Smooth muscle cell (in vitro differentiated cells): ENCODE measurements at regions not wholly inside any gene's neighbourhood (a gene's known extent, or its start where the extent isn't known, plus 50 kb on each side); places are given as distances from the start of the nearest gene placed in this dataset.

ENCODE experiments used
- DNase-seq: peaks from one replicate; lab custom pipeline; 2025; ENCODE audit not compliant: unreplicated experiment; lab: John Stamatoyannopoulos, UW
- H2AFZ ChIP-seq: fragments of 200-600 bp; sonication (generic); 2 replicates; pipeline ENCODE4 v1.6.0; 2016; ENCODE audit warnings: antibody characterized with exemption, low read depth, mild to moderate bottlenecking
- H3F3A ChIP-seq: fragments of 200-600 bp; sonication (generic); 2 replicates; pipeline ENCODE4 v1.6.0; 2017; ENCODE audit warnings: antibody characterized with exemption, low read depth
- H3K27ac ChIP-seq: fragments of 200-600 bp; sonication (generic); 2 replicates; pipeline ENCODE4 v1.5.1; 2016; ENCODE audit warnings: low read depth, mild to moderate bottlenecking
- H3K27me3 ChIP-seq: fragments of 200-600 bp; sonication (generic); 2 replicates; pipeline ENCODE4 v1.6.1; 2016; ENCODE audit warnings: low read depth, mild to moderate bottlenecking
- H3K36me3 ChIP-seq: fragments of 200-600 bp; sonication (generic); 2 replicates; pipeline ENCODE4 v1.5.1; 2016; ENCODE audit warnings: low read depth
- H3K4me1 ChIP-seq: fragments of 200-600 bp; sonication (generic); 2 replicates; pipeline ENCODE4 v1.5.1; 2016; ENCODE audit warnings: low read depth
- H3K4me2 ChIP-seq: fragments of 200-600 bp; sonication (generic); 2 replicates; pipeline ENCODE4 v1.6.0; 2016; ENCODE audit warnings: mild to moderate bottlenecking
- H3K4me3 ChIP-seq: fragments of 200-600 bp; sonication (generic); 2 replicates; pipeline ENCODE4 v1.5.1; 2016; ENCODE audit warnings: mild to moderate bottlenecking
- H3K79me2 ChIP-seq: fragments of 200-600 bp; sonication (generic); 2 replicates; pipeline ENCODE4 v1.6.0; 2016; ENCODE audit warnings: low read depth, mild to moderate bottlenecking
- H3K9ac ChIP-seq: fragments of 200-600 bp; sonication (generic); 2 replicates; pipeline ENCODE4 v1.6.0; 2016; ENCODE audit warnings: low read depth
- H3K9me3 ChIP-seq: fragments of 200-600 bp; sonication (generic); replicated peaks from 2 replicates; pipeline ENCODE4 v1.5.1; 2016; ENCODE audit warnings: low read depth
- H4K20me1 ChIP-seq: fragments of 200-600 bp; sonication (generic); 2 replicates; pipeline ENCODE4 v1.6.0; 2016; ENCODE audit warnings: low read depth
- WGBS: methylation state at CpG from one replicate; pipeline ENCODE4 v1.1.7; 2016; ENCODE audit warnings: low lambda C conversion rate; 5-methylcytosine and 5-hydroxymethylcytosine counted together
- TF ChIP-seq, protein P1 (sequence below): fragments of 200-600 bp; sonication (generic); IDR thresholded peaks from 2 replicates; pipeline ENCODE4 v1.5.1; 2017; ENCODE audit warnings: borderline replicate concordance, mild to moderate bottlenecking, antibody characterized with exemption; ENCODE audit not compliant: insufficient read depth, poor library complexity, severe bottlenecking

DNA sequence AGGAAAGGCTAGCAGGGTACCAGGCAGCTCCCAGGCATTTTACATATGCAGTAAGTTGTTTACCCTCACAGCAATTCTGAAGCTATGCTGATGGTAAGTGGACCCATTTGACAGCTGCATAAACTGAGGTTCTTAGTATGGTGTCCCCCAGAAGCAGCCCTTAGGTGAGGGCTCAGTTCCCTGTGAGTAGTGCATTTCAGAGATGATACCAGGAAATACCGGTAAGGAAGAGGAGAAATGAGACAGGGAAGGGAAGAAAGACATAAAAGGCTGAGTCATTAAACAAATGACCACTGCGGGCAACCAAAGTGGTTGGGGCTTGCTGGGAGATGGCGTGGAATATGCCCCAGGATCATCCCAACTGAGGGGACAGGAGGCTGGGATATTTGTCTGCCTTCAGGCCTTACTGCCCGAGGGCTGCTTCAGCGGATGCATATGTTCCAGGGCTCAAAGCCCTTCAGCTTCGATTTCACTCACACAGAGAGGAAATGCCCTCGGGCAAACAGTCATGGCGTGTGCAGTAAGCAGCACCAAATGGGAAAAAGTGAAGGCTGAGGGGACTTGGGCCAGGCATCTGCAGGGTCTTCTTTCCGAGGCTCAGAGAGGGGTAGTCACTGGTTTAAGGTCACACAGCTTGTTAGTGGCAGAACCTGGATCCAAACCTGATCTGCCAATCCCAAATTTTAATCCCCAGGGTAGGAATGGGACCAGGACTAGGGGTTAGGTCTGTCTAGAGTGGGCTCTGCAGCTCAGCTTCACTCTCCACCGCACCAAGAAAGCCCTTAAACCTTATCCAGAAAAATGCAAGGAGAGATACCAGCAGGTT lies 133.7 kb upstream of the RUNX3 start:
- Histone ChIP-seq H3K9me3 (no peaks in the 10 kb centered on the region), H3K27ac (no peak overlapping the region), H3K4me1 (peaks cover 6% of the 10 kb centered on the region), H4K20me1 (no peaks in the 10 kb centered on the region), H3K27me3 (no peaks in the 10 kb centered on the region), H3K4me3 (no peak overlapping the region), H3K4me2 (no peak overlapping the region), H3K36me3 (no peaks in the 10 kb centered on the region), H2AFZ (no peak overlapping the region), H3F3A (no peaks in the 10 kb centered on the region), H3K9ac (no peak overlapping the region), H3K79me2 (no peaks in the 10 kb centered on the region)
- no peak for DNase-seq
- TF ChIP-seq, protein P1, sequence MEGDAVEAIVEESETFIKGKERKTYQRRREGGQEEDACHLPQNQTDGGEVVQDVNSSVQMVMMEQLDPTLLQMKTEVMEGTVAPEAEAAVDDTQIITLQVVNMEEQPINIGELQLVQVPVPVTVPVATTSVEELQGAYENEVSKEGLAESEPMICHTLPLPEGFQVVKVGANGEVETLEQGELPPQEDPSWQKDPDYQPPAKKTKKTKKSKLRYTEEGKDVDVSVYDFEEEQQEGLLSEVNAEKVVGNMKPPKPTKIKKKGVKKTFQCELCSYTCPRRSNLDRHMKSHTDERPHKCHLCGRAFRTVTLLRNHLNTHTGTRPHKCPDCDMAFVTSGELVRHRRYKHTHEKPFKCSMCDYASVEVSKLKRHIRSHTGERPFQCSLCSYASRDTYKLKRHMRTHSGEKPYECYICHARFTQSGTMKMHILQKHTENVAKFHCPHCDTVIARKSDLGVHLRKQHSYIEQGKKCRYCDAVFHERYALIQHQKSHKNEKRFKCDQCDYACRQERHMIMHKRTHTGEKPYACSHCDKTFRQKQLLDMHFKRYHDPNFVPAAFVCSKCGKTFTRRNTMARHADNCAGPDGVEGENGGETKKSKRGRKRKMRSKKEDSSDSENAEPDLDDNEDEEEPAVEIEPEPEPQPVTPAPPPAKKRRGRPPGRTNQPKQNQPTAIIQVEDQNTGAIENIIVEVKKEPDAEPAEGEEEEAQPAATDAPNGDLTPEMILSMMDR, result no peak
- WGBS, result 80% methylated on average over 10 of the region's 10 CpGs

DNA sequence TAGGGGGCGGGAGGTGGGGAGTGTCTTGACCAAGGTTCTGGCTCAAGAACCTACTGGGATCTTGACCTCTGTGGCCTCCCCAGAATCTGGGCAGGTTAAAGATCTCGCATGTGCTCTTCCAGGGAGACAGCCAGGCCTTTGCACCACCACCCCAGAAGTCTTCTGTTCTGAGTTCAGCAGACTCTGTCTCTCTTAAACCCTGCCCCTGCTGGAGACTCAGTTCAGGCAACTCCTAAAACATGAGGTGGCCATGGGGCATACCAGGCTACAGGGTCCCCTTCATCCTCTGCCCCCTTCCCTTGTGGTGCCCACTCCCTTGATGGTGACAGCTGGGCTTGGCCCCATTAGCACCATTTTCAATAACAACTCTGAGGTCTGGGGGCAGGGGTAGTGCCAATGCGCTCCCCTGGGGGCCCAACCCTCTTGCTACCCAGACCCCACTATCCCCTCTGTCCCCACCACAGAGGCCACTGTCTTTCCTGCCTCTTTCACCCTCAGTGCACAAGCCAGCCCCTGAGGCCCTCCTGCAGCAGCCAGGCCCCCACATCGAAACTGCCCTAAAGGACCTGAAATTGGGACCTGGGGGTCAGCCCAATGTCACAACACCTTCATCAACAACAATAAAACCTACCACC lies 132.7 kb upstream of the RUNX3 start:
- Histone ChIP-seq H3K4me1 (peaks cover 6% of the 10 kb centered on the region), H3K27me3 (peaks cover 3% of the 10 kb centered on the region), H3K79me2 (no peaks in the 10 kb centered on the region), H3F3A (no peaks in the 10 kb centered on the region), H3K4me3 (no peak overlapping the region), H3K27ac (no peak overlapping the region), H3K9ac (no peak overlapping the region), H3K36me3 (no peaks in the 10 kb centered on the region), H3K4me2 (no peak overlapping the region), H3K9me3 (no peaks in the 10 kb centered on the region), H2AFZ (no peak overlapping the region), H4K20me1 (no peaks in the 10 kb centered on the region)
- 92% methylated on average over 4 of the region's 4 CpGs for WGBS
- DNase-seq, result no peak
- TF ChIP-seq, protein P1, result no peak

DNA sequence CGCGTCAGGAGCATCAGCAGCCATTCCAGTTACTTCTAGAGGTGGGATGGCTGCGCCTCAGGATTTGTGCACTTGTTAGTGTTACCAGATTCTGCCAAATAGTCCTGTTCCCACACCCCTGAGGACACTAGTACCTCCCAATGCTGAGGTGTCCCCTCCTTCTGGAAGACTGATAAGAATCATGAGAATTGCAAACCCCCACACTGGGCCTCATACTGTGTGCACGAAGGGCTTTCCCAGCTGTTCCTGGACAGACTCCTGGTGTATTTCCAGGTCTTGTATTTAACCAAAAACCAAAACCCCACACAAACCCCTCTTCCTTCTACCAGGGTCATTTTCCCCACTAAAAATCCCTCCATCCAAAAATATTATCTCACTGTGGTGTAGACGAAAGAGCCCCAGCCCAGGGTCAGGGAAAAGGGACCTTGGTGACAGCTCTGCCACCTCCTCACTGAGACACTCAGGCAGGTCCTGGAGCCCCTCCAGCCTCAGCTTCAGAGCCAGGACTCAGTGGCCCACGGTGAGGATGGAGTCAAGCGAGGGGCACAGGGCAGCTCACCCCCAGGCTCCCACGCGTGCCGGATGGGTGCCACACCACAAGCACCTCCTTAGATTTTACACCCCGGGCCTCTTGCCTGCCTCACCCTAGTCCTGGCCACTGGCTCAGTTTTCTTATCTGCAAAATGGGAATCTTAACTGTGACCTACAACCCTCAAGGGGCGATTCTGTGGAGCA lies 131.4 kb upstream of the RUNX3 start:
- Histone ChIP-seq H3K4me3 (no peak overlapping the region), H4K20me1 (no peaks in the 10 kb centered on the region), H3K27ac (no peak overlapping the region), H3K9ac (no peak overlapping the region), H3K4me2 (no peak overlapping the region), H3K79me2 (no peaks in the 10 kb centered on the region), H3F3A (no peaks in the 10 kb centered on the region), H3K9me3 (no peaks in the 10 kb centered on the region), H2AFZ (no peak overlapping the region), H3K4me1 (peaks cover 6% of the 10 kb centered on the region), H3K27me3 (peaks cover 4% of the 10 kb centered on the region), H3K36me3 (no peaks in the 10 kb centered on the region)
- whole genome bisulfite sequencing, result 89% methylated on average over 12 of the region's 12 CpGs
- no peak for DNase-seq
- TF ChIP-seq, protein P1, result no peak
